Activated naive CD8-positive, alpha-beta T cell treated with anti-CD3 and anti-CD28 coated beads, Interleukin-2, amount 10 ng/mL, durations not matched to agents 7 days and 5 days (primary cell): ENCODE measurements at regions not wholly inside any gene's neighbourhood (a gene's known extent, or its start where the extent isn't known, plus 50 kb on each side); places are given as distances from the start of the nearest gene placed in this dataset.

ENCODE experiments used
- ATAC-seq: fragments of 150-1000 bp; cut with Tn5 transposase; one replicate; pipeline ENCODE4 v1.10.0; 2021; ENCODE audit warnings: low read depth, moderate library complexity
- POLR2A ChIA-PET: fragments of 350-600 bp; sonication (Branson Sonifier 250); formaldehyde crosslinking; loops from one replicate; lab custom pipeline; 2021; ENCODE audit warnings: antibody characterized with exemption; lab: Charles Lee
- DNase-seq: peaks from one replicate; pipeline ENCODE4 v3.0.0; 2021
- H3K27ac Mint-ChIP-seq: one replicate; pipeline ENCODE4 v1.8.0; 2022; ENCODE audit warnings: mild to moderate bottlenecking, mixed read lengths
- H3K27me3 Mint-ChIP-seq: one replicate; pipeline ENCODE4 v1.8.0; 2022; ENCODE audit warnings: mild to moderate bottlenecking, moderate library complexity, mixed read lengths
- H3K36me3 Mint-ChIP-seq: one replicate; pipeline ENCODE4 v1.8.0; 2021; ENCODE audit warnings: mild to moderate bottlenecking, mixed read lengths
- H3K4me1 Mint-ChIP-seq: one replicate; pipeline ENCODE4 v1.8.0; 2021; ENCODE audit warnings: mixed read lengths
- H3K4me3 Mint-ChIP-seq: one replicate; pipeline ENCODE4 v1.8.0; 2022; ENCODE audit warnings: mild to moderate bottlenecking, moderate library complexity, mixed read lengths
- H3K9me3 Mint-ChIP-seq: one replicate; pipeline ENCODE4 v1.8.0; 2021; ENCODE audit warnings: mixed read lengths

- no peak overlapping the region for H3K27ac Mint-ChIP-seq
- ATAC-seq, result no peak
- DNase-seq, result no peak
- H3K36me3 Mint-ChIP-seq, result no peaks in the 10 kb centered on the region
- POLR2A ChIA-PET, result no interaction called here
- H3K9me3 Mint-ChIP-seq, result no peaks in the 10 kb centered on the region
- H3K4me3 Mint-ChIP-seq, result no peak overlapping the region
- no peaks in the 10 kb centered on the region for H3K4me1 Mint-ChIP-seq
- no peaks in the 10 kb centered on the region for H3K27me3 Mint-ChIP-seq
Observed at GRCh38 chr13:80462567-80462966, 121.6 kb upstream of the SPRY2 start.

- ATAC-seq (no peak), DNase-seq (no peak)
- no peaks in the 10 kb centered on the region for H3K36me3 Mint-ChIP-seq
- POLR2A ChIA-PET, result no interaction called here
- H3K4me3 Mint-ChIP-seq, result no peak overlapping the region
- no peaks in the 10 kb centered on the region for H3K27me3 Mint-ChIP-seq
- no peaks in the 10 kb centered on the region for H3K4me1 Mint-ChIP-seq
- no peaks in the 10 kb centered on the region for H3K9me3 Mint-ChIP-seq
- no peak overlapping the region for H3K27ac Mint-ChIP-seq
Observed at GRCh38 chr13:80462037-80462436, 121.1 kb upstream of the SPRY2 start.

- POLR2A ChIA-PET, result no interaction called here
- no peak for ATAC-seq
- no peak overlapping the region for H3K27ac Mint-ChIP-seq
Observed at GRCh38 chr13:80458543-80458942, 117.6 kb upstream of the SPRY2 start.

GRCh38 chr13:80454245-80454644, 113.3 kb upstream of the SPRY2 start:
- H3K4me3 Mint-ChIP-seq, result no peak overlapping the region
- peaks cover 1% of the 10 kb centered on the region for H3K9me3 Mint-ChIP-seq
- no peaks in the 10 kb centered on the region for H3K27me3 Mint-ChIP-seq
- DNase-seq (no peak), ATAC-seq (no peak)
- POLR2A ChIA-PET, result no interaction called here
- H3K27ac Mint-ChIP-seq, result no peak overlapping the region
- no peaks in the 10 kb centered on the region for H3K4me1 Mint-ChIP-seq
- H3K36me3 Mint-ChIP-seq, result no peaks in the 10 kb centered on the region

More at GRCh38 chr13:80458543-80458942, 117.6 kb upstream of the SPRY2 start:
- Mint-ChIP-seq H3K9me3 (no peaks in the 10 kb centered on the region), H3K36me3 (no peaks in the 10 kb centered on the region), H3K4me3 (no peak overlapping the region), H3K27me3 (no peaks in the 10 kb centered on the region), H3K4me1 (no peaks in the 10 kb centered on the region)
- no peak for DNase-seq

- H3K4me3 Mint-ChIP-seq, result no peak overlapping the region
- POLR2A ChIA-PET, result no interaction called here
- H3K36me3 Mint-ChIP-seq, result no peaks in the 10 kb centered on the region
- no peaks in the 10 kb centered on the region for H3K4me1 Mint-ChIP-seq
- H3K27me3 Mint-ChIP-seq, result no peaks in the 10 kb centered on the region
- H3K27ac Mint-ChIP-seq, result no peak overlapping the region
- H3K9me3 Mint-ChIP-seq, result peaks cover 1% of the 10 kb centered on the region
- DNase-seq (no peak), ATAC-seq (no peak)
Observed at GRCh38 chr13:80452279-80452678, 111.4 kb upstream of the SPRY2 start.

GRCh38 chr13:80451641-80452040, 110.7 kb upstream of the SPRY2 start:
- H3K27ac Mint-ChIP-seq, result no peak overlapping the region
- H3K27me3 Mint-ChIP-seq, result no peaks in the 10 kb centered on the region
- no peak for ATAC-seq
- no peaks in the 10 kb centered on the region for H3K36me3 Mint-ChIP-seq
- peaks cover 1% of the 10 kb centered on the region for H3K9me3 Mint-ChIP-seq
- H3K4me1 Mint-ChIP-seq, result no peaks in the 10 kb centered on the region
- POLR2A ChIA-PET, result no interaction called here
- H3K4me3 Mint-ChIP-seq, result no peak overlapping the region
- DNase-seq, result no peak

- no peak for ATAC-seq
- Mint-ChIP-seq H3K27me3 (no peaks in the 10 kb centered on the region), H3K27ac (no peak overlapping the region), H3K4me1 (no peaks in the 10 kb centered on the region), H3K9me3 (peaks cover 1% of the 10 kb centered on the region), H3K4me3 (no peak overlapping the region), H3K36me3 (no peaks in the 10 kb centered on the region)
- no peak for DNase-seq
- POLR2A ChIA-PET, result no interaction called here
Observed at GRCh38 chr13:80450386-80450785, 109.5 kb upstream of the SPRY2 start.

GRCh38 chr13:80448725-80449124, 107.8 kb upstream of the SPRY2 start:
- POLR2A ChIA-PET, result no interaction called here
- no peak for ATAC-seq
- H3K27me3 Mint-ChIP-seq, result no peaks in the 10 kb centered on the region
- no peaks in the 10 kb centered on the region for H3K36me3 Mint-ChIP-seq
- H3K27ac Mint-ChIP-seq, result no peak overlapping the region
- H3K4me1 Mint-ChIP-seq, result no peaks in the 10 kb centered on the region
- peaks cover 1% of the 10 kb centered on the region for H3K9me3 Mint-ChIP-seq
- no peak overlapping the region for H3K4me3 Mint-ChIP-seq
- no peak for DNase-seq

GRCh38 chr13:80447747-80448146, 106.8 kb upstream of the SPRY2 start:
- POLR2A ChIA-PET, result no interaction called here
- Mint-ChIP-seq H3K9me3 (peaks cover 1% of the 10 kb centered on the region), H3K4me1 (no peaks in the 10 kb centered on the region), H3K27ac (no peak overlapping the region), H3K36me3 (no peaks in the 10 kb centered on the region), H3K4me3 (no peak overlapping the region), H3K27me3 (peaks cover 2% of the 10 kb centered on the region)
- no peak for ATAC-seq
- DNase-seq, result no peak

- peaks cover 2% of the 10 kb centered on the region for H3K27me3 Mint-ChIP-seq
- H3K4me1 Mint-ChIP-seq, result no peaks in the 10 kb centered on the region
- no peaks in the 10 kb centered on the region for H3K9me3 Mint-ChIP-seq
- no peak overlapping the region for H3K4me3 Mint-ChIP-seq
- no peak overlapping the region for H3K27ac Mint-ChIP-seq
- DNase-seq, result no peak
- no peak for ATAC-seq
- no peaks in the 10 kb centered on the region for H3K36me3 Mint-ChIP-seq
- POLR2A ChIA-PET, result no interaction called here
Observed at GRCh38 chr13:80444240-80445015, 103.5 kb upstream of the SPRY2 start.

- Mint-ChIP-seq H3K4me1 (no peaks in the 10 kb centered on the region), H3K27me3 (peaks cover 2% of the 10 kb centered on the region), H3K4me3 (no peak overlapping the region), H3K36me3 (no peaks in the 10 kb centered on the region), H3K9me3 (no peaks in the 10 kb centered on the region), H3K27ac (no peak overlapping the region)
- DNase-seq (no peak), ATAC-seq (no peak)
- POLR2A ChIA-PET, result no interaction called here
Observed at GRCh38 chr13:80442609-80443008, 101.7 kb upstream of the SPRY2 start.

- no peak overlapping the region for H3K4me3 Mint-ChIP-seq
- H3K9me3 Mint-ChIP-seq, result no peaks in the 10 kb centered on the region
- no peak for DNase-seq
- no peak for ATAC-seq
- no peaks in the 10 kb centered on the region for H3K36me3 Mint-ChIP-seq
- peaks cover 2% of the 10 kb centered on the region for H3K27me3 Mint-ChIP-seq
- POLR2A ChIA-PET, result no interaction called here
- H3K4me1 Mint-ChIP-seq, result no peaks in the 10 kb centered on the region
- no peak overlapping the region for H3K27ac Mint-ChIP-seq
Observed at GRCh38 chr13:80441968-80442367, 101.0 kb upstream of the SPRY2 start.

- no peak overlapping the region for H3K4me3 Mint-ChIP-seq
- DNase-seq (no peak), ATAC-seq (no peak)
- H3K36me3 Mint-ChIP-seq, result no peaks in the 10 kb centered on the region
- POLR2A ChIA-PET, result no interaction called here
- no peaks in the 10 kb centered on the region for H3K4me1 Mint-ChIP-seq
- H3K27me3 Mint-ChIP-seq, result peaks cover 2% of the 10 kb centered on the region
- no peaks in the 10 kb centered on the region for H3K9me3 Mint-ChIP-seq
- no peak overlapping the region for H3K27ac Mint-ChIP-seq
Observed at GRCh38 chr13:80438521-80438920, 97.6 kb upstream of the SPRY2 start.

GRCh38 chr13:80437231-80437630, 96.3 kb upstream of the SPRY2 start:
- H3K4me1 Mint-ChIP-seq, result no peaks in the 10 kb centered on the region
- H3K9me3 Mint-ChIP-seq, result no peaks in the 10 kb centered on the region
- no peak for DNase-seq
- H3K27me3 Mint-ChIP-seq, result no peaks in the 10 kb centered on the region
- POLR2A ChIA-PET, result no interaction called here
- no peak overlapping the region for H3K4me3 Mint-ChIP-seq
- no peak overlapping the region for H3K27ac Mint-ChIP-seq
- ATAC-seq, result no peak
- no peaks in the 10 kb centered on the region for H3K36me3 Mint-ChIP-seq
